Kidney glomerular epithelial cell (primary cell): ENCODE measurements at regions not wholly inside any gene's neighbourhood (a gene's known extent, or its start where the extent isn't known, plus 50 kb on each side); places are given as distances from the start of the nearest gene placed in this dataset.
A peak's percentile ranks its signal among the peaks of the same experiment; 100 is the strongest.

Source experiments
- DNase-seq: peaks from one replicate; lab custom pipeline; 2025; lab: John Stamatoyannopoulos, UW

DNA sequence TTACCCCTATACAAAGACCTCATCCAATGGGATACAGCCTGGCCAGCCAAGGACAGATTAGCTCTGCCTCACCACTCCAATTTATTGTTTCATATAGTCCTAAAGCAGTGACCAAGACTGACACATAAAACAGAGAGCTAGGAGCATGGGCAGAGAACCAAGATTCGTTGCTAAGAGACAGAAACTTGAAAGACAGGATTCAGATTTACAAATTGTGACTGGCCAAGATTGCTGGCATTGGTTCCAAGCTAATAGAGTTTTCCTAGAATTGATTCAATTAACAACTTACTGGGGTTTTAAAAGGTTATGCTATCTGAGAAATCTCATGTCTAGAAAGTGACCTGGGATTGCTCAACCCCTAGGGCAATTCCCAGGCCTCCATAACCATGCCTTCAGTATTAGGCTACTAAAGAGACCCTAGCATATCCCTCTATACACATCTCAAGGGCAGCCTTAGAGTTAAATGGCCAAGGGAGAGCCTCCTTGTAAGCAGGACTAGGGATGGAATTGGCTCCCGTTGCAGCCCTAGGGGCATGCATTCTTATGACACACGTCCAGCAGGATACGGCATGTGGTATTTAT is 75.6 kb downstream of the ICOS start:
- no peak for DNase-seq

DNA sequence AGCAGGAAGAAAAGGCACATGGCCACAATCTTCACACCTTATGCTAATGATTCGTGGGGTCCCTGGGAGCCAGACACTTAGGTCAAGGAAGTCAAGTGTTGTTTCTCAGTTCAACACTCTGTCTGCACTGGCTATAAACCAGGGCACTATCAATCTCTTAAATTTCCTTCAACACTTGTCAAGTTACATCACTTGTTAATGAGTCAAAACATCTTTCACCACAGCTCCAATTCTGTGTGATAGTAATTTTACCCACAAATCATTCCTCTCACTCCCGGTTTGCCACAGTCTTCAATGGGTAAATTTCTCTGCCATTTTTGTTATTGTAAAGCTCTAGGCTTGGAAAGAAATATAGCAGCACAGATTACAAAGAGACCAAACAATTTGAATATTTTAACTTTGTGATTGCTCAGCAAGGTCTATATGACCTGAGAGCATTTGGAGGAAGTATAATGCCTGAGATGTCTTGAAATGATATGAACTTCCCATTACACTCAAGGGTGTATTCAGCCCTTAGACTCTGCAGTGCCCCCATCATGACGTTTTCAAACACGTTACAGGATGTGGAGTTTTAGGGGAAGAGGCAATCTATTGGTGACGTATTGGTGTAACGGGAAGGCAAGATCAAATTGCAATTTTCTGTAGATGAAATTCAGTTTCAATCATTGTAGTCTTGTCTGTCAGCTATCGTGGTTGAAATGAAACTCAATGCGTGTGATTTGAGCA is 78.7 kb downstream of the ICOS start:
- no peak for DNase-seq

DNA sequence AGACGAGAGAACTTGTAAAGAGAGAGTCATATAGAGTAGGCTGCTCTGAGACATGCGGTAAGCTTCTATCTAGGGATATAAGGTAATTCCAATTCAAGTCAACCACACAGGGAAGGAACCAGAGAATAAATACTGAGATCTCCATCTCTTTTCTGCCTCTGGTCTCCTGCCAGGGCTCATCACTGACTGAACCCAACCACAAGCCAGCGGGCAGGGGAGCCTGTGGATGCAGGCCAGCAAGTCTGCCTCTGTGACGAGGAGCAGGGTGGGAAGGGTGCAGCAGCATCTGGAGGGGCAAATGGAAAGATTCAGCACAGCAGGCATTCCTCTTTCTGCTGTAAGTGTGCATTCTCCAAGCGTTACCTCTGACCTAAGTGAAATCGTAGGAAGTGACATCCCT is 82.2 kb downstream of the ICOS start:
- no peak for DNase-seq

DNA sequence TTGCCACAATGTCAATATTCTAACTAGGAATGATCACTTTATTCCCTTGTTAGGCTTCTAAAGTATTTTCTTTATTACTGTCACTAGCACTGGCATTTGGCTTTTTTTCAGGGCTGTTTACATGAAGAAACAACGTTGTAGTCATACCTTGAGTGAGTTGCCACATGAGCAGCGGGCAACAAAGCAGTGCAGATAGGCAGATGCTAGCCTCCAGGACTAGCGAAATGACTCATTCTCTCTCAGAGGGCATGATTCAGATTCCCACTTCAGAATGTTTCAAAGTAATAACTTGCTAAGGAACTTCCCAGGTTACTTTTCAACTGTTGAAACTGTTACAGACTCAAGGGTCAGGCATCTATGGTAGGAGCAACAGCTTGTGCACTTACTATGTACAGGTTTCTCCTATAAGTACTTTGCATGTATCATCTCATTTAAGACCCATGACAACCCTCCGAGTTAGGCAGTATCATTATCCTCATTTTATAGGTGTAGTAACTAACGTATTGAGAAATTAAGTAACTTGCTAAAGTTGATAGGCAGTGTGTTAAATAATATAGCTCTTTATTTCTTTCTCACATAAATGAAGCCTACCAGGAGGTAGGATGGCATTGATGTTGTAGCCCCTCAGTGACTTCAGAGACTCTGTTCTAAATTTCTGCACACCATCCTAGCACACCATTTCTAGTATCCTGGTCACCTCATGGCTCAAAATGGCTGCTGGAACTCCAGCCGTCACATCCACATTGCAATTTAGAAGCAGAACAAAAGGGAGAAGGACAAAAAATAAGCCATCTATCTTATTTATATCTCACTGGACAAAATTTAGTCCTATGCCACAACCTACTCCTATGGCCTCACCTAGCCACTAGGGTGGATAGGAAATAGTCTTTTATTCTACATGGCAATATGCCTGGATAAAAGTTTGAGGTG is 83.3 kb downstream of the ICOS start:
- DNase-seq, result peak; percentile 53

DNA sequence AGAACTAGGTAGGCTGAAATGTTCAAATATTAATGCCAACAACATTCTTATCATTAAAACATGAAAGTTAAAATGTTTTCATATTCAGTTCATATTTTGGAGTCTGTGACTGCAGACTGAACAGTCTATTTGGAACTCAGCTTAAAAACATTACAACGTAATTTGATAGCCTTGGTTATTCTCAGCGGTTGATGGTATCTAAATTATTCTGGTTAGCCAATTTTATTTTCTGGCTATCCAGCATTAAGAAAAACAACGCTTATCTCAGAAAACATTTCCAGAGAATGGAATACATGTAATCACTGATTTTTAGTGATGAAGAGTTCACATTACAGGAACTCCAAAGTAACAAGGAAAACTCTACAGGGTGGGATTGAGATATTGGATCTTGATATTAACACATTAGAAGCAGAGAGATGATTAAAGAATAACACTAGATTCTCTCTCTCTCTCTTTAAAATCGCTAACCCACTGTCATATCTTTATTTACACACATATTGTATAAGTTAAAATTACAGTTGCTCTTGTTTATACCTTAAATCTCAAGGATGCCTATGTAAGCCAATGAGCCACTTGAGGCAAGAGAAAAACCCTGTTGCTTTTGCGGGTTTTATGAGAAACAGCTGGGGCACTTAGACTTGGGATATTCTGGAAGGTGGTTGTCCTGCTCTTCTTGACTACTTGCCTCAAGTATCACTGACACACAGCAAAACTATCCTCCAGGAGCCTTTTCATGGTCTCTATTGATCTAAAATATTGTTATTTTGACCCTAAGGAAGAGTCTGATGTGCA is 84.9 kb downstream of the ICOS start:
- DNase-seq, result no peak

DNA sequence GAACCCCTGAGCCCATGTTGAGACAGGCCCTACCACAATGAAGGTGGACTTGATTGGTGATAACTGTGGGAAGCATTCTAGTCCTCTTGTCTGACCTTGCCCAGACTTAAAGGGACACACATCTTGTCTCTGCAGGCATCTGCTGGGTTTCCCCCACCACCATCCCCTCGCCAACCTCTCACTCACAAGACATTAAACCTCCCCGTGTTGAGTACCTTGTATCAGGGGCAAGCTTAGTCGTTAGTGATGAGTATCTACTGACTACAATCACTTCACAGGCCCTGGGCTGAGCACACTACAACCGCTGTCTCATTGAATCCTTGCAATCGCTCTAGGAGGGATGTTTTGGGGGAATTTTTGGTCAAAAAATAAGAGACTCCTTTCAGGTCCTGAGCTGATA is 86.0 kb downstream of the ICOS start:
- no peak for DNase-seq

DNA sequence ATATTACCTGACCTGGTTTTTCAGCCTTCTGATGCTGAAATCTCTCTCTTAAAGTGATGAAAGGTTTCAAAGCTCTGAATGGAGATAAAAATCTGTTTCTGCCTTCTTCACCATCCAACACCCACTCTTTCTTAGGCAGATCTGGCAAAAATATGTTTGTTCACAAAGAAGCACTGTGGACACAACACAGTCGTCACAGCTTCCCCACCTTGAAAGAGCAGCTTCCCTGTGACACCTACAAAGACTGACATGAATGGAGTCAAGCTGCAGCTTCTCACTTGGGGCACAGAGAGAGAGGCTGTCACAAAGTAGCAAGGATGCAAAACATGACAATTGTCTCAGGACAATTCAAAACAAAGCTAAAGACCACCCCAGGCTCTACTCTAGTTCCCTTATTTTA is 86.5 kb downstream of the ICOS start:
- no peak for DNase-seq

DNA sequence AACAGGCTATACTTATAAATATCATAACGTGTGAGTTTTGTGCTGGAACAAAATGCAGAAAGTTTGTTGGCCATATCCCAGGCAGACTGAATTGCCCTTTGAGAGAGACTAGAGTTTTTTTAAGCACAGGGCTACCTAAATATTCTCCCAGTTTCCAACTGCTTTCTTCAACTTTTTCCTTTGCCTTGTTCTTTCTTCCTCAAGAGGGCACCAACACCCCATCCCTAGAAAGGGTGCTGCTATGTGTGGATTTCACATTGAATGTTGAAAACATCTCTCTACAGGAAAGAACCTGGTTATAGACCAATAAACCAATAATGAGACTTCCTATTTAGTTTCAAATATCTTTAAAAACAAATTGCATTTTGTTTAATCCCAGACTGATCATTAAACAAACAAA is 87.9 kb downstream of the ICOS start:
- peak; percentile 42 for DNase-seq

DNA sequence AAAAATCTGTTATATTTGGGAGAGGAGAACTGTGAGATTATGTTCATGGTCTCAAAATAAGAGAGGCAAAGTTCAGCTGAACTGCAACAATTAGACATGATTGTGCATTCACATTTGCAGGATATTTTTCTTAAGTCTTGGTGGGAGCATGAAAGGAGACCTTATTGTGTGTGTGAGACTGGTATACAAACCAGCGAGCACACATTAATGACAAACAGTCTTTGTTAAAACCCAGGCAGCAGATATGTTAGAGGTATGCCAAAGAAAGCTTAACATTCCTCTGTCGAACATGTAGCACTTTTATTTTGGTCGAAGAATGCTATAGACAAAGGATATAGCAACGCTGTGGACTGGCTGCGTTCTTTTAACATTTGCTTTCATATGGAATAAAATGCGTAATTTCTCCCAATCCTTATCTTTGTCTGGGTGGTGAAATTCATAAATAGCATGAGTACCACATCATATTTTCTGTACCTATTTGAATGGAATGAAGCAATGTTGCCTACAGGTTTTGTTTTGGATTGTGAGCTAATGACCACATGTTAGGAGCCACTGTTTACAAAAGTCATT is 88.4 kb downstream of the ICOS start:
- DNase-seq, result no peak

DNA sequence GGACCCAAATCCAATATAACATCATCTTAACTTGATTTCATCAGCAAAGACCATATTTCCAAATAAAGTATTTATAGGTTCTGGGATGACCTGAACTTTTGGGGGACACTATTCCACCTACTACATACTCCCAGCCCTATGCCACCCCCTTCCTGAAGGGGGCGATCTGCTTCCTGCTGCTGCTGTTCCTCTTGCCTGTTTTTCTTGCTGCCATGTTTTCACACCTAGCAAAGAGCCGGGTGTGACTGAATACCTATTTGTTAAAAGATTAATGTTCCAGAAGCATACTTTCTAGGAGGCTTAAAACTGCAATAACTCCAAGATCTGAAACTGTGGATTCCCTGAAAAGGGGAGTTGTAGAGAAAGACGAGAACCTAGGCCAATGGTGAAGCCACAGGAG is 89.7 kb downstream of the ICOS start:
- DNase-seq, result no peak

DNA sequence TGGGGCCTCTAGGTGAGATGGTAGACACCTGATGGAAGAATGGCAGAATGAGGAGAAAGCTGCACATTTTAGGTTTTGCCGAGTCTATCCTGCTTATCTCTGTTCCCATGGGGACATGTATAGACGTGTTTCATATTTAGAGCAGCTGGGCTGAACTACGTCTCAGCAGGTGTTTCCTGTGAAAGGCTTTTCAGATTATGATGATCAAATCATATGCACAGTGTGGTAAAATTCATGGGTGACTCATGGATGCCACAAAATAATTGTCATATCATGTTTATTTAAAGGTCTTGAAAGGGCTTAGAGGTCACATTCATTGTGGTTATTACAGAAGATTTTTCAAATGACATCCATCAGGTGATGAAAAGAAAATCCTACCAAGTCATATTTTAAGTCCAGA is 90.5 kb downstream of the ICOS start:
- no peak for DNase-seq

DNA sequence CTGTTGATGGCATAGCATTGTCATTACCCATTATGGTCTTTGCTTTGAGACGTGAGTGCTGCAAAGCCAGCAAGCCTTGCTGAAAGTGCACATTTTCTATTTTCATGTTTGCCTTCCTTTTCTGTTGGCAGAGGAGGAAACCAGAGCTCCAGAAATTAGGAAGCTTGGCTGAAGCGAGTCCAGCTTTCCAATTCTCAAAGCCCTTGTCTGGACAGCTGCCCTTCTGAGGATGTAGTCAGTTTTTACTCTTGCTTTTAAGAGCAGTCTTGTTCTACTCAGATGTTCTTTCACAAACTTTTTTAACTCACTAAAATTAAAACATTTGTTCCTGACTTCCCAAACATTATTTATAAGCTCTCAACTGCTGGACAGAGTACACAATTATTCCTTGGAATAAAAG is 93.8 kb downstream of the ICOS start:
- DNase-seq, result no peak

DNA sequence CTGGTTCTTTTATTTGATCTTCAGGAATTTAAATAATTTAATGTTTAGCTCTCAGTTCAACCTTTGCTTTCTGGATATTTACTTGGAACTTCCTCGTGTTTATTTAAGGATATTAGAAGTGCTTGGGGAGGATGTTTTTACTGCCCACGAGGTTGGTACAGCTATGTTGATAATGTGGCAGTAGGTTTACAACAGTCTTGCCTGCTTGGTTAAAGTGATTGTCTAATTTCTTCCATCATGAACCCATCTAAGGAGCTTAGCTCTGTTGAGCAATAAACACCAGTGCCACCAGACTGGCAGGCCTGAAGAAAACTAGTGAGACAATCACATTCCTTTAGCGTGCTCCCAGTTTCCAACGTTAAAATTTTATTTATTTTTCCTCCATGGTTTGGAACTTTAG is 94.5 kb downstream of the ICOS start:
- DNase-seq, result no peak

DNA sequence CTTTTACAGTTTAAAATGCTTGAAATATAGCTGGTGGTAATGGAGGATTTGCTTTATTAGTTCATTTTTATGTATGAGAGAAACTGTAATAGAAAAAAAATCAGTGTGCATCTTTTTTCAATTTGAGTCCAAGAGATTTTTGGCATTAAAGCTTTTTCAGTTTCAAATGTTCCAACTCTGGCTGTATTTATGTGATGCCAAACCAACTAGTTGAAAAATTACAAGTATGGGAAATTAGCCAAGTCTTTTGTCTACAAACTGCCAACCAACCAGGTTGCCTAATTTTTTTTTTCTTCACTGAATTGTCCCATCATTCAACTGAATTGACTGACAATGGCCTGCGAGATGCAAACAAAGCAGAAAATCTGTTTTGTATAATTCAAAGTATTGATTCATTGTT is 95.7 kb downstream of the ICOS start:
- no peak for DNase-seq

DNA sequence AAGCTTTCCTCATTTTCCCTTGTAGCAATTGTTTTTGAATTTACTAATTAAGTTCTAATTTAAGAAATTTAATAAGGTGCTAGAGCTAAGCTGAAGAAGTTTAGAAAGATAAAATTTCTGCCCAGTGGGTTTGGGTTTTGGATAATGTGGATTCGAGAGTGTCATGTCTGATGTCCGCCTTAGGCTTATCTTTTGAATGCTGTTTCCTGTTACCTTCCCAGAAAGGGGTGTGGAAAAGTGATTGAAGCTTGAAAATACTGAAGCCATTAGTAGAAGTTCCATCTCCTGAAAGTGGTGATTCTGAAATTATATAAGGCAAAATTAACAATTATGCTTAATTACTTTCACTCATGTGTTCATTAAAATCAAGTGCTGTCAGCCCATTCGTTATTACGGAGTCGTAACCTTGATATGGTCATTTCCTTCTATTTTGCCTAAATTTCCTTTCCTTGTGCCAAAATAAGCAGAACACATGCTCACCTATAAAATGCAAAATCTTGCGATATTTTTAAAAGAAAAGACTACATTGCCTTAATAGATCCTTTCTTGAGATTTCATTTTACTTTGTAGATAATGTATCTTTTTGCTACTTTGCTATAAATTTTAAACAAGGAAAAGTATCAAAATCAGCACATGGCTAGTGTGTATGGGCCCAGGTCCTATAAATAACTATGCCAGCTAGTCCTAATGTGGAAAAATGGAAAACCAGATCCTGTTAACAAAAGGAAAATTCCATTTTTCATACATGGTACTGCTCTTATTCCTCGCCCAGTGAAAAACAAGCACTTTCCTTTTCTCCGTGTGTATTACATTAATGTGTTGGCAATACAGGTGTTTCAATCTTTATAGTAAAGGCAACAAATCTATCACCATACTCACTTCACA is 97.3 kb downstream of the ICOS start:
- no peak for DNase-seq

DNA sequence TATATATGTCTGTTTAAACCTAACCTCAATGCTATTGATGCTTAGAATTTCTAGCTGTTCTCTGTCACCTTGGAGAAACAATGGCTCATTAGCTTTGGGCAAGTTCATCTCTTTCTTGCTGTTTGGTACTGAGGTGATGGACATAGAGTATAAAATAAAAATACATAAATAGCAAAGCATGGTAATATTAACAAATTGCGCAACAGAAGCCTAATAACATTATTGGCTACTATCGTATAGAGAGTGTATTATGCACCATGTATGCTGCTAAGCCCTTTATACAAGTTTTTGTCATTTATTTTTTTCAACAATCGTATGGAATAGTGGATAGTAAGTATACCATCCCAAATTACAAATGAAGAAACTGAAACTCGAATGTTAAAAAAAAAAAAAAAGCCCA is 100.1 kb downstream of the ICOS start:
- DNase-seq, result no peak

DNA sequence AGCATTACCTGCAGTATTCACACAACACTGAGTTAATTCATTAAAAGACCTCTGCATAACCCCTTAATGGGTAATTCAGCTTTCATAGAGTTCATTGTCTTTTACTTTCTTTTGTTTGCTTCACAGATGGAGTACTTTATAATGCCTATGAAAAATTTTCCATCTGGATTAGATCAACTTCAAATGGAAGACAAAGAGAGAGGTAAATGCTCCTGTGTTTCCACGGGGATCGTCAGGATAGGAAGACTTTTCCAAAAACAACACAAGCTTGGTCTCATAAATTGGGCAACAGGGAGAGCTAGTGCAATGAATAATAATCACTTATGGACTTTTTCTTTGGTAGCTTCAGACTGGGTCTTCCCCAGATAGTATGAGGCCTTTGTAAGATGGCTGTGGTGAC is 100.7 kb downstream of the ICOS start:
- DNase-seq, result no peak

DNA sequence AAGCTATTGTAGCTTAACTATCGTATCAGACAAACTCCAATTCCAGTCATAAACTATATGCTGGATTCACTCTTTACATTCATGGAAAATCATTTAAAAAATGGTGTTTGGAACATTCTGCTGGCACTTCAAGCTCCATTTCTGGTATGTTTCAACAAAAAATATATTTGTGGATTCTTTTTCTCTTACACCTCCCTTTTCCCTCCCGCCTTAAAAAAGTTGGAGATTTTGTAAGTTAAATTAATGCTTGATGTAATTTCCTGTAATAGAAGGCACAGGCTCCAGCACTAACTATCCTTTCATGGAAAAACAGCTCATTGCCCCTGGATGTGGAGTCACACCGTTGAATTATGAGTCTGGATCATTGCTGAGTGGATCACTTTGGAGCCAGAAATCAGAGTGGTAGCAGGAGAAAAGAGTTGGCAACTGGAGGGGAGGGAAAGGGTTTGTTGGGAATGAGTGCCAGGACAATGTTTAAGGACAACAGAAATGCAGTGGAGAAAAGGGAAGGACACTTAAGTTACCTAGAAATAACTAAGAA is 102.8 kb downstream of the ICOS start:
- no peak for DNase-seq

DNA sequence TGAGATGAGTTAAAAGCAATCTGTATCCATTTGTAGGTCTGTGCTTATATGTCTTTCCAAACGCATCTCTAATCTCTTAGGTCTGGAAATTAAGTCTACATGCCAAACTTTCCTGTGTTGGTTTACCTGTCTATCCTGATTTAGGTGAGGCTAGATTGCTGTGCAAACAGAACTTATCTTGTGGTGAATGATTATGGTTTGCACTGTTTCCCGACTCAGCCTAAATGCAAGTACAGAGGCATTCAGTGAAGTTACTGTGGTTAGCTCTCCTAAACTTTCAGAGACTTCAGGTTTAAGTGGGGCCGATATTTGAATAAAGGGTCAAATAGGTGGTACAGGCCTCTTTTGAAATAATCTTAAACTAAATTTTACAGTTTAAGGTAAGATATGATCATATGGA is 103.5 kb downstream of the ICOS start:
- no peak for DNase-seq

DNA sequence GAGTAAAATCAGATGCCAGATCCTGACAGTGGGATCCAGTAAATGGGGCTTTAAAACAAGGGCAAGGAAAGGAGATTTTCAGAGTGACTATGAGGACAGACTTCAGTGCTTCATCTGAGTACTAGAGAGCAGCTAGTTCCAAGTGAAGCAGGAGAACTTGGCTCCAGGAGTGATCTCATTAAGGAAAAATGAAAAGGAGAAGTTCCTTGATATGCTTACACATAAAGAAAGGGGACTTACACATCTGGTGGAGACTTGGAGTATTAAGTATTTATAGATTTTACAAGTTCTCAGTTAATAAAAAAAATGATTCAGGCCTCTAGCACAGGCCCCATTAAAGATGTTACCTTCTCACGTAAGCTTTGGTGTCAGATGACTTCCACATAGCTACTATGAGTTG is 105.8 kb downstream of the ICOS start:
- no peak for DNase-seq

DNA sequence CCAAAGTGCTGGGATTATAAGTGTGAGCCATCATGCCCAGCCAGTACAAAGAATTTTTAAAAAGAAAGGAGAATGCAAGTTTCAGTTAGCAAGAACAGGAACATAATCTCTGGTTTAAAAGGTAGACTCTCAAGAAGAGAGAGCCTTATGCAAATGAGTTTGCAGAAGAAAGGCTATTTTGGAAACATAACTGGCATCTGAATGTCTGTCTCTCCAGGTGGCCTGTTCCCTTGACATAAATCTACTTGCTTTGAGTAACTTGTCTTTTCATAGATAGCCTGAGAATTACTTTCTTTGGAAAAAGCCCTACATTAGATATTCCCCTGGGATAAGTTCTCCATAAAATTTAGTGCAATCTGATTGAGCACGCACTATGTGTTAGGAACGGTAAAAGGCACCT is 109.6 kb downstream of the ICOS start:
- no peak for DNase-seq
